Stimulated activated CD4-positive, alpha-beta T cell treated with anti-CD3 and anti-CD28 coated beads, TNF-alpha, amount 100 ng/mL, for 48 hours (primary cell): ENCODE measurements at regions not wholly inside any gene's neighbourhood (a gene's known extent, or its start where the extent isn't known, plus 50 kb on each side); places are given as distances from the start of the nearest gene placed in this dataset.

Experiments used
- DNase-seq, 3 donors: peaks; one replicate each; pipeline ENCODE4 v3.0.0-alpha.2; 2020; ENCODE audit warnings: low read depth in 3 of 3

DNA sequence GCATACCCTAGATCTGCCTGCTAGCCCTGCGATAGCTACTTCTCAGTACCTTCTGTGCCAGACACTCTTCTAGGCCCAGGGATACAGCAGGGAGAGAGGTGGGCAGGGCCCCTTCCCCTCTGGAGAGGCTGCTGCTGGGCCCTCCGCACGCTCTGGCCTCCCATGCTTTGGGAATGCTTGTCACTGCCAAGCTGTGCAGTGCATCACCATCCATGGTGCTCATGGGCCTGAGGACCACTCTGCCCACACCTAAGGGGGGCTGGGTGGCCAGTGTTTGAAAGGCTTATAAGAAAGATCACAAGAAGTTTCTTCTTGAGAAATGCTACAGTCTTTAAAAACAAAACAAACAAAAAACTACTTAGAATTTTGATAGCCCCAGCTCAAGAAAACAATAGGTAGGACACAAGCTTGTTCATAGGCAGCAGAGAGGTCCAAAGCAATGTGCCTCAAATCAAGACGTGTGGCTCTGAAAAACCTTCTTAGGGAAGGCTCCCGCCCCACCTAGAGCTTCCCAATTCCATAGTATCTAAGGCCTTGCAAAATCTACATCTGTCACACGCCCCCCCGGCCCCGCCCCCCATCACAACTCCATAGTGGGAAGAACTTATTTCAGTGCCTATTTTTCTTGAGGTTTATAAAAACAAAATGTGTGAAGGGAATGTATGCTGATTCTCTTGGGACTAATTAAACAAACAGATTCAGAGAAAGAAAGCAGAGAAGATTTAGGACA lies 145.8 kb downstream of the TM9SF2 start:
- DNase-seq = no peak

DNA sequence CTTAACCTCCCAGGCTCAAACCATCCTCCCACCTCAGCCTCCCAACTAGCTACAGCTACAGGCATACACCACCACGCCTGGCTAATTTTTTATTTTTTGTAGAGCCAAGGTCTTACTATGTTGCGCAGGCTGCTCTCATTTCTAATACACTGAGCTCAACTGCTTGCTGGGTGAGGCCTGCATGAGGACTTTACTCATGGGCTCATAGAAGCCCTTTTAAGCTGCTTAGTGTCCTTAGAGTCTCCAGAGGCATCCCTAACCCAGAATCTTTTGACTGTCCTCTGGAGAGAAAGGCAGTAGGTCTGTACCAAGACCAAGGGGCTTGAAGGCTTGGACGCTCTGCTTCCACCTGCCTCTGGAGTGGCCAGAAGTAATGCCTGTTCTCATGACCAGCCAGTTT lies 141.6 kb downstream of the TM9SF2 start:
- DNase-seq = no peak

DNA sequence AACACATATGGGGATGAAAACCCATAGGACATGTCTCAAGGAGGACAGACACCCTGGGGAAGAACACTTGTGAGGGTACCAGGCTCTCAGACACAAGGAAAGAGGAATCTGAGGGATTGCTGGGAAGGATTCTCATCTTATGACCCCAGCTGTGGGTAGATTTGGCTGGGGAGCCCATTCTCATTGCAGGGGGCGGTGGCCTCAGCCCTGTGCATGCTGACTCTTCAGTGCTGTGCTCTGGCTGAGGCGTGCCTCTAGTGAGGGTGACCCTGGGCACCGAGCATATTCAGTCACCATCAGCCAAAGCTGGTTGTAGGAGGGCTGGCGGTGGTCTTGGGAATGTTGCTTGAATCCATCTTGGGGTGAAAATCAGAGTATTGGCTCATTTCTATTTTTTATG lies 140.7 kb downstream of the TM9SF2 start:
- no peak for DNase-seq

DNA sequence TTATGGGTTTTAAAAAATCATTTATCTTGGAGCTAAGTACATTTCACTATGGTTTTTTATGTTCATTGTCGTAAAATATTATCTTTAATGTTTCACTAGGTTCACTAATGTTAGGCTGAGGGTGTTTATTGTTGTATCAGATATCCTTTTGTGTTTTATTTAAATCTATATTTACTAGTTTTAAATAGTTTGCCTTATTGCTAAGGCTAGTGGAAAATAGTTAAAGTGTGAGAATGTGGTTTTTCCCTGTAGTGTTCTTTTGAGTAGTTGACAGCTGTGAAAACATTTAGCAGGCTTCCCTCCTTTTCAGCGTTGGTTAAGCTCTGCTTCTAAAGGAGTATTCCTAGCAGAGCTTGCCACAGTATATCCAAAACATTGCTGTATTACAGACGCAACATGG lies 139.0 kb downstream of the TM9SF2 start:
- no peak for DNase-seq

DNA sequence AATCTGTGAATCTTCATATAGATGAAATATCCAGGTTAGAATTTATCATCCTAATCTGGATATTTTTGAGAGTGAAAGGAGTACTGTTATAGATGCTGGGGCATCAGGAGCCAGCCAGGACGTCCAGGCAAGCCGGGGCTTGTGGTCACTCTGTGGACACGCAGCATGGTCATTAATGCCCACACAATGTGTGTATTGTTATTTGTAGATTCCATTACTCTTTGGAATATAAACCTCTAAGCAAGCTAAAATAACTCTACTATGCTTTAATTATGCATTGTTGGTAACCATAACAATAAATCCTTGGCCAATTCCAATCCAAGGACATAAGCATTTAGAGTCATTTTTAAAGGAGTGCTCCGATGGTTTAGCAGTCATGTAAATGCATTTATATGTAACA lies 137.9 kb downstream of the TM9SF2 start:
- DNase-seq = no peak

DNA sequence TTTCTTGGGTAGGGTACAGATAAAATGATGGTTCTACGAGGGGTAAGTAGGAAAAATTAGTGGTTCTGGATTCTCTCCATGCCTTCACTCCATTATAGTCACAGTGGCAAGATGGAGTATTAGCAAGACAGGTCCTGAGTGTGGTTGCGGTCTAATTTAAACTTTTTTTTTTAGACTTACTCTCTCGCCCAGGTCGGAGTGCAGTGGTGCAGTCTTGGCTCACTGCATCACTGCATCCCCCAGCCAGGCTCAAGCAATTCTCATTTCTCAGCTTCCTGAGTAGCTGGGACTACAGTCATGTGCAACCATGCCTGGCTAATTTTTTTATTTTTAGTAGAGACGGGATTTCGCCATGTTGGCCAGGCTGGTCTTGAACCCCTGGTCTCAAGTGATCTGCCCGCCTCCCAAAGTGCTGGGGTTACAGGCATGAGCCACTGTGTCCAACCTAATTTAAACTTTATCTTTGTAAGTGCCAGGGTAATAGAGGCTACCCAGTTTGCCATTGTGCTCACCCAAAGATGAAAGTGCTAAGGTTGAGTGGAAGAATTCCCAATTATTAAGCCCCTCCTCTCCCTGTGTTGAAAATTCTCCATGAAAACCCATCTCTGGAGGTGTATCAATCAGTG lies 135.6 kb downstream of the TM9SF2 start:
- DNase-seq = no peak

DNA sequence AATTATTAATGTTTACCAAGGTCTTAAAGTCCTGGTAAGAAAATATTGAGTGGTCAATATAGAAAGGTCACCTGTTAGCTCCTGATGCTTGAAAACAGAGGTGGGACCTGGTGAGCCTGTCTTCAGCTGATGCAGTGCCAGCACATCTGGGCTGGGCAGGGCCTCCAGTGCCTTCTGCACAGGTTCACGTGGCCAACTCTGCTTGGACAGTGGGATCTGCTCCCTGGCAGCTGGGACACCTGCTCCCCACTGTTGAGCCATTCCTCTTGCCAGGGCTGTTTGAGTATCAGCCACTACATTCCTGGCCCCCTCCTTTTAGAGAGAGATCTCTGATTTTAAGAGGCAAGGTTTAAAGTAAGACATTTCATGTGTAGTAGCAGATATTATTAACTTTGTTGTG lies 135.0 kb downstream of the TM9SF2 start:
- DNase-seq = no peak

DNA sequence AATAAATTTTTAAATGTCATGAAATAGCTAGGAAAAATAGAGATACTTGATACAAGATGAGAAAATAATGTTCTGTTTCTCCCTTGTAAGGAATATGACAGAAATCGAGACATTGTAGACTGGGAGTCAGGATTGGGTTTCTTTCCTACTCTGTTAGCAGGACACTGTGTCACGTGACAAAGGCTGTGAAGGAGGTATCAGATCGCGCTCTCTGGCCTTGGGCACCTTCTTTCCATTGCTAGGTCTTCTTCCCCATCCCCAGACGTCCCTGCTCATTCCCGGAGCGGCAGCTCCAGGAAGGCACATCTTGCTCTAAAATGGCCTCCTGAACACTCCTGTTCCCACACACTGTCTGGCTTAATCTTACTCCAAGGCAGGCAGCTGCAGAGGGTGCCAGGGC lies 133.4 kb downstream of the TM9SF2 start:
- DNase-seq = no peak

DNA sequence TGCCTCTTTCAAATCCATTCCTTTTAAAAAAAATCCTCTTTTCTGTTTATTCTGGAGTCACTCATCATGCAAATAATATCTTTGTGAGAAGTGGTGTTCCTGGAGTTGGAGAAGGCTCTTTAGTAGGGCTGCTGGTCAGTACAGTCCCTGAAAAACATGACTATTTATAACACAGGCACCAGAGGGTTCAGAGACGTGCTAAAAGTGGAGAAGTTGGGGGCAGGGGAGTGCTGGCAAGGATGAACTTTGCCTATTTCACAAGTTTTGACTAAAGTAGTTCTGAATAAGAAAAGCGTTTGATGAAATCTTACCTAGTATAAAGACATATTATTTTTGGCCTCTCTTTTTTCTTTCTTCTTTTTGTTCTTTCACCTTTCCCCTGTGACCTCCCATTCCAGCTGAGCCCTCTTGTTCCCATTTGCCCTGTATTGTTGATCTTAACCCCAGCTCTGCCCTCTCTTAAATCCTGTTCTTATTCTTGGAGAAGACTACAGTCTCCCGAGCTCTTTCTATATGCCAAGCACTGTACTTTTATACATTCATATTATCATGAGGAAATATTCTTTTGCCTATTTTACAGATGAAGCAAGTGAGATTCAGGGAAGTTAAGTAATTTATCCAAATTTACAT lies 129.1 kb downstream of the TM9SF2 start:
- DNase-seq = no peak

DNA sequence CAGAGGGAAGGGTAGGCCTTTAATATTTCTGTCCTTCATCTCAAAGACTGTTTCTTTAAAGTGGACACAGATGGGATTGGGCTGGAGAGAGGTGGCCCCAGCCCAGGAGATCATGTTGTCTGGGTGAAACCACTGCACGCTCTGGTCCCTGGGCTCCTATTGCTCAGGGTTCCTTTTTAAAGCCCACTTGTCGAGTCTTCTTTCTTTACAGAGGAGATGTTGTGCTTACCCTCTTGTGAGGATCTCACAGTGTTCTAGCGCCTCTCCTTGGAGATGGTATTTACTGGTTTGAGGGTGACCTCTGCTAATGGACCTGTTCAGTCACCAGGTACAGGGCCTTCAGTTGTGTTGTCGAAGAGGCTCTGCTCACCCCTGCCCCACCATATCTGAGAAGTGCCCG lies 128.4 kb downstream of the TM9SF2 start:
- no peak for DNase-seq

DNA sequence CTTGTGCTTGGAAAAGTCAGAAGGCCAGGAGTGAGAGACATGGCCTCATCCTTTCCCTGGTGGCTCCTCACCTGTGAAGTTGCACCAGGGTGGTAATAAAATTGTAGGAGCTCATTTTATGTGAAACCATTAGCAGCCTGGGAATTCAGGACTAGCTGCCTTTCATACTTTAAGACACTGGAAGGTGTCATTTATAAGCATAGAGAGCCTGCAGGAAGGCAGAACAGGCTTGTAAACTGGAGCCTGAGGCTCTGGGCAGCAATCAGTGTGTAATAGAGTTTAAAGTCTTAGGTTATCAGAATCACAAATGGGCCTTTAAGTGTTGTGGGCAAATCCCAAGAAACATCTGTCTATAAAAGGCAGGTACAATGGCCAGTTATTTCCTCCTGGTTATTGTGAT lies 127.2 kb downstream of the TM9SF2 start:
- DNase-seq = no peak

DNA sequence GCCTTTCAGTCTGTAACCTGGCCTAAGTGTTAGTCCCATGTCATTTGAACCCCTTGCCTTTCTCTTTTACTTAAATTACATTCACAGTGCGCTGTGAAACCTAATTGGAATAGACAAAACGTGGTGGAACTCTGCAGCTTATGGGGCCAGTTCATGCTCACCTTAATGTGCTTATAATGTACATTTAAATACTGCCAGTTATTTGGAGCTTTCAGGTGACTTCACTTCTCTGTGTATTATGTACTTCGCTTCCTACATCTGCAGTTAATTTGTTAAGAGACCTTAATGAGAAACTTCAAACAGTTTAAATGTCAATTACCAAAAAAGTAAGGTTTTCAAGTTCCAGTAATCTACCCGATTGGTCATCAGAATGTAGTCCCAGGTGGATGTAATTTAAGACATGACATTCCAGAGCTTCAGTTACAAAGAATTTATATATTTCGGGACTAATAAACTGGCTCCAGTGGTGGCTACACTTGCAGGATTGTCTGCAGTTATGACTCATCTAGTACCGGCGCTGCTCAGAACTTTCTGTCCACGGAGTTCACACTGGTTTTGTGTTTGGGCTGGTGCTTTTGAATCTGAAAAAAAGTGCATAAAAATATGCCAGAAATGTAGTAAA lies 125.3 kb downstream of the TM9SF2 start:
- DNase-seq = no peak

DNA sequence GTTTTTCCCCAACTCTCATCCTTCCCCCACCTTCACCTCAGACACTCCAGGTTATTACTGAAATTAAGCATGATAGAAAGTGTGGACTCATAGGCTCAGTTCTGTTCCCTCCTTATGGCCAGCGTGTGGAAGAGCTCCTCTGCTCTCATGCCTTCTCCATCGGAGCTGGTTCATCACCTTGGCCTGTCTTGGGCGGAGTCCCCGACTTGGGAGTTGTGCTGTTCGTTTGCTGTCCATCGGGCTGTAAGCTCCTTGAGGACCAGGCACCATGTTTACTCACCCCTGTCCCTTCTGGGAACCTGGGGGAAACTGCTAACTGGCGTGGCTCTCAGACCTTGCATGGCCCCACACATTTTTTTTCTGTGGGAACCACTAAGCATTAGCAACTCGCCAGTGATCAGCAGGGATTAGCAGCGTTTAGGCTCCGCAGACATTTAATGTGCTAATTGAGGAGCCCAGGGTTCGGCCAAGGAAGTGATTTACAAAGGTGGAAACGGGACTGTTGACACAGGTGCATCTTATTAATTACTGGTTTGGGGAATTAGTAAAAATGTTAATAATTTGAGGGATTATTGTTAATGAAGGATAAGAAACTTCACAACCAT lies 123.8 kb downstream of the TM9SF2 start:
- no peak for DNase-seq

DNA sequence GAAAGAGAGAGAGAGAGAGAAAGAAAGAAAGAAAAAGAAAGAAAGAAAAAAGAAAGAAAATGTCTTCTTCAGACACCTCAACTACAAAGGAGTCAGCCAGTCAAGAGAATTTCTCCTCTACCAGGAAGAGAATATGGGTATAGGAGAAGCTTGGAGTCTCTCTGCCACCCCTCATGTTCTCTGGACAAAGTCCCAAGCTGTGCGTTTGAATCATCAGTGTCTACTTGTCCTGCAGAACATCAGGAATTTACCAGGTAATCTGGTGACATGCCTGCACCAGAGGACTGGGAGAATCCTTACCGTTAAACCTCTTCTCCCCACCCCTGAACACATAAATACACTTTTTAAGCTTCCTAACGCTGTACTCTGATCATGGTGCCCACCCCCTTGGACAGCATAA lies 119.5 kb downstream of the TM9SF2 start:
- no peak for DNase-seq

DNA sequence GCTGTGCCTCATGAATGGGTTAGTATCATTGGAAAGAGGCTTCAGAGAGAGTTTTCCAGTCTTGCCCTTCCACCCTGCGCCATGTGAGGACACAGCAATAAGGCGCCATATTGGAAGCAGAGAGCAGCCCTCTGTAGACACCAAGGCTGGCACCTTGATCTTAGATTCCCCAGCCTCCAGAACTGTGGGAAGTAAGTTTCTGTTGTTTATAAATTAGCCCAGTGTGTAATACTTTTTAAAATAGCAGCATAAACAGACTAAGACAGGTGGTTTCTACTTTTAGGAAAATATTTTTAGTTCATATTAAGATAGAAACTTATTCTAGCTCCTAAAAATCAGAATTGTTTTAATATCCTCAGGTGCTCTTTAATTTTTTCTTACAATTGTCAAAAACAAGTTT lies 117.9 kb downstream of the TM9SF2 start:
- no peak for DNase-seq

DNA sequence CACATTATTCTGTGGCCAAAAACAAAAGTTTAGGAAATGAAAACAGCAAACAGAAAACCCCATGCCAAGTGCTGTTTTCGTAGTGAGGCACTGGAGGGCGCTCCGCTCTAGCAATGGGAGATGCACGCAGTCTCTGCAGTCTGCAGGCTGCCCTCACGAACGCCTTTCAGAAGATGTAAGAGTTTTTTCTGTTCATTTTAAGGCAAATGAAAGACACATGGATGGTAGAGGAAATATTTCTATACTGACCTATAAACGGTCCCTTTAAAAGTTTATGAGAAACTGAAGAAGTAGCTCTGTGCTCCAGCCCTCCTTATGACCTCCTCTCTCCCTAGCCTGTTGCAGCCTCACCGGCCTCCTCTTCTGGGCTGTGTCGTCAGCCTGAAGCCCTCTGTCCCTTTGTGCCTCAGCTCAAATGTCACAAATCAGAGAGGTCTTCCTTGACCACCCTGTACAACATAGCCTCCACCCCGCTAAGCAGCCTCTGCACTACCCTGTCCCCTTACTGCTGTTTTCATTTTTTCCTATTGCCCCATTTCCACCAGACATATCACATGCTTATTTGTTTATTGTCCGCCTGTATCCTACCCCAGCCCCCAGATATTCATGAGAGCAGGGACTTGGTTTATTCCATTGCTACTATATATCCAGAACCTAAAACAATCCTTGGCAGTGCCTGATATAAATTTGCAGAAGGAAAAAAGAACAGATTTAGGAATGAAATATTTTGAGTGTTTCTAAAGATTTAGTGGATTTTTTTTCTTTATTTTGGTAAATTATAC lies 116.4 kb downstream of the TM9SF2 start:
- no peak for DNase-seq

DNA sequence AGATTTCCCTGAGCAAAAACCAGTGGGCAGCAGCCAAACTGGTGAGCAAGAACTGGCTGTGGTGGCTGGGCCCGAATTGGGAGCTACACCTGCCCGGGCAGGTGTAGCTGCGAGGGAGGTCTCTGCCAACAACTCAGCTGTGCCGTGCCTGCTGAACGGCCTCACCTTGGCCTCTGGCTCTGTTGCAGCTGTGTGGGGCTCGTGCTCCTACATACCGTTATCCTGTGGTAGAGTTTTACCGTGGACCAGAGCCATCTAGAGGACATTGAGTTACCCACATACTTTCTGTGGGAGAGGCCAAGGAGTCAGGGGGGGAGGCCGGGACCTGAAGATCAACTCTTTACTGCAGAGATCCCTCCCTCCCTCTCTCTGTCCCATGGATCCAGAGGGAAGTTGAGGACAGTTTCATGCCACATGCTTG lies 113.2 kb downstream of the TM9SF2 start:
- no peak for DNase-seq
